ES-I3 (cell line): ENCODE measurements at regions not wholly inside any gene's neighbourhood (a gene's known extent, or its start where the extent isn't known, plus 50 kb on each side); places are given as distances from the start of the nearest gene placed in this dataset.

Source experiments
- H3K36me3 ChIP-seq: 2 replicates; pipeline ENCODE4 v1.6.1; 2013; ENCODE audit warnings: mild to moderate bottlenecking, low read length, control low read depth, moderate library complexity; ENCODE audit not compliant: insufficient read depth
- H3K4me1 ChIP-seq: 2 replicates; pipeline ENCODE4 v1.6.1; 2013; ENCODE audit warnings: mild to moderate bottlenecking, control low read depth, low read length; ENCODE audit not compliant: insufficient read depth
- H3K9ac ChIP-seq: 2 replicates; pipeline ENCODE4 v1.6.1; 2013; ENCODE audit warnings: low read depth, mild to moderate bottlenecking, low read length, moderate library complexity
- H3K9me3 ChIP-seq: 2 replicates; pipeline ENCODE4 v1.6.1; 2013; ENCODE audit warnings: mild to moderate bottlenecking, low read length, moderate library complexity; ENCODE audit not compliant: control insufficient read depth, insufficient read depth

- Histone ChIP-seq H3K36me3 (no peaks in the 10 kb centered on the region), H3K9me3 (no peaks in the 10 kb centered on the region), H3K9ac (no peak overlapping the region), H3K4me1 (no peaks in the 10 kb centered on the region)
Measured at GRCh38 chr3:144241404-144241803, 269.8 kb downstream of the DIPK2A start.

- Histone ChIP-seq H3K4me1 (no peaks in the 10 kb centered on the region), H3K9ac (no peak overlapping the region), H3K9me3 (no peaks in the 10 kb centered on the region), H3K36me3 (no peaks in the 10 kb centered on the region)
Measured at GRCh38 chr3:144242747-144243146, 271.1 kb downstream of the DIPK2A start.

DNA sequence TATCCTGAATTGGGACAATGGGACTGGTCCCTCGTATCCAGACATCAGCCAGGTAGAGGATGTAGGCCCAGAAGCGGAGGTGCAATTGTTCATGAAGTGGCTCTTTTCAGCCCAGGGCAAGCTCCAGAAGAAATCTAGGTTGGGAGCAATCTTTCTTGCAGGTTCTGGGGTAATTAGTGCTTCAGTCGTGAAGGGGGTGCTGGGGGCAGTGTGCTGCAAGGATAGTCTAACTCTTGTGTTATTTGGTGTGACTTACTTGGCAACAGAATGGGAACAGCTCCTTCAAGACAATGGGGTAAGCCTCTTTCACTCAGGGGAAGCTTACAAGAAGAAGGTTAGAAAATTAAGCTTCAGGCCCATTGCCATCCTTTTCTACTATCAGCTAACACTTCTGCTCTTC lies 273.0 kb downstream of the DIPK2A start:
- Histone ChIP-seq H3K4me1 (no peaks in the 10 kb centered on the region), H3K36me3 (no peaks in the 10 kb centered on the region), H3K9me3 (no peaks in the 10 kb centered on the region), H3K9ac (no peak overlapping the region)

DNA sequence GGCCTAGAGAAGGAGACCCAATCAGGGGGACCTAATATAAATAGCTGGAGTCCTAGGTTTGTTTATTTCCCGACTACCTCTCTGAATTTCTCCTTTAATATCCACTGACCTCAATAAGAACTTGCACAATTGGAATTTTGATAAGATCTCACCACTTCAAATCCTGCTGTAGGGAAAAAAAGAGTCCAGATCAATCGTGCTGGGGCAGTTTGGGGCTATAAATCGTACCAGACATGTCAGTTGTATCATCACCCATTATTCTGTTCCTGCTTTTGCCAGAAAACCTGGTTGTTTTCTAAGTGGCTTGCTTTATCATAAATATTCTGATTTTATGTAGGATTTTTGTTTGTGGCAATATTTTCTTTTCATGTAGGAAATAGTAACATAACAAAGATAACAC lies 281.3 kb downstream of the DIPK2A start:
- no peak overlapping the region for H3K9ac ChIP-seq
- H3K4me1 ChIP-seq, result no peaks in the 10 kb centered on the region
- H3K36me3 ChIP-seq, result no peaks in the 10 kb centered on the region
- no peaks in the 10 kb centered on the region for H3K9me3 ChIP-seq

- H3K9ac ChIP-seq, result no peak overlapping the region
Measured at GRCh38 chr3:144257381-144257780, 285.8 kb downstream of the DIPK2A start.

GRCh38 chr3:144259267-144259666 lies 287.6 kb downstream of the DIPK2A start:
- Histone ChIP-seq H3K4me1 (no peaks in the 10 kb centered on the region), H3K9me3 (no peaks in the 10 kb centered on the region), H3K36me3 (no peaks in the 10 kb centered on the region), H3K9ac (no peak overlapping the region)

More at GRCh38 chr3:144257381-144257780, 285.8 kb downstream of the DIPK2A start:
- no peaks in the 10 kb centered on the region for H3K4me1 ChIP-seq
- H3K9me3 ChIP-seq, result no peaks in the 10 kb centered on the region
- H3K36me3 ChIP-seq, result no peaks in the 10 kb centered on the region

DNA sequence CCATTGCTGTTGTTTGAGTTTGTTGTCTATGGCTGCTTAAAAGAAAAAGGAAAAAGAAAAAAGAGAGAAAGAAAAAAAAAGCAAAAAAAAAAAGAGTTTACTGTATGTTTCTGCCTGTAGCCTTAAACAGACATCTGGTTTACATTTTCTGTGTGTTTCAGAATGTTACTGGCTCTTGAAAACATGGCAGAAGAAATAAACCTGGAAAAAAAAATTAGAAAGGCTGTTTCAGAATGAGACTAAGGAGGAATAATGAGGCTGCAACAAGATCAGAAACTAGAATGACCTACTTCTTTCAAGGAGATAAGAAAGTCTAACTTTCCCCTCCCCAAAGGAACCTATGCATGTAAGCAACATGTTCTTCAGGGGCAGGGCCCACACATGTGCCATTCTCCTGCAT lies 292.1 kb downstream of the DIPK2A start:
- Histone ChIP-seq H3K4me1 (no peaks in the 10 kb centered on the region), H3K36me3 (no peaks in the 10 kb centered on the region), H3K9me3 (no peaks in the 10 kb centered on the region), H3K9ac (no peak overlapping the region)

DNA sequence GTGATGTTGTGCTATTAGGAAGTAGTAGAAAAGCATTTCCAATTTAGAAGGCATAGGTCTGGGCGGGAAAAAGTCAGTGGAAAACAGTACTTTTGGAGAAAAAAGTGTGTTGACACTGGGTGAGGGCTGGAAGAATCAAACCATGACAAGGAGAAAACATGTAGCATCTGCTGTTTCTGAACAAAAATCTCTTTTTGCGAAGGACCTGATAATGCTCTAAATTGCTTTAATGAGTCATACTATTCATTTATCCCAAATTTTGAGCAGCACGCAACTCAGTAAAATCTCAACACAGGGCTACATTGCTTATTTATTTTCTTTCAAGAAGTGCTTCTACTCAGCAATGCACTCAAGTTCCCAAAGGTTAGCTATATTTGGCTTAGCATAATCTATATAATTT lies 292.7 kb downstream of the DIPK2A start:
- Histone ChIP-seq H3K4me1 (no peaks in the 10 kb centered on the region), H3K36me3 (no peaks in the 10 kb centered on the region), H3K9ac (no peak overlapping the region), H3K9me3 (no peaks in the 10 kb centered on the region)

GRCh38 chr3:144264794-144265193 lies 293.2 kb downstream of the DIPK2A start:
- no peaks in the 10 kb centered on the region for H3K9me3 ChIP-seq
- H3K36me3 ChIP-seq, result no peaks in the 10 kb centered on the region
- H3K4me1 ChIP-seq, result no peaks in the 10 kb centered on the region
- H3K9ac ChIP-seq, result no peak overlapping the region

- Histone ChIP-seq H3K9ac (no peak overlapping the region), H3K4me1 (no peaks in the 10 kb centered on the region), H3K9me3 (no peaks in the 10 kb centered on the region), H3K36me3 (no peaks in the 10 kb centered on the region)
Measured at GRCh38 chr3:144265542-144266100, 294.0 kb downstream of the DIPK2A start.

DNA sequence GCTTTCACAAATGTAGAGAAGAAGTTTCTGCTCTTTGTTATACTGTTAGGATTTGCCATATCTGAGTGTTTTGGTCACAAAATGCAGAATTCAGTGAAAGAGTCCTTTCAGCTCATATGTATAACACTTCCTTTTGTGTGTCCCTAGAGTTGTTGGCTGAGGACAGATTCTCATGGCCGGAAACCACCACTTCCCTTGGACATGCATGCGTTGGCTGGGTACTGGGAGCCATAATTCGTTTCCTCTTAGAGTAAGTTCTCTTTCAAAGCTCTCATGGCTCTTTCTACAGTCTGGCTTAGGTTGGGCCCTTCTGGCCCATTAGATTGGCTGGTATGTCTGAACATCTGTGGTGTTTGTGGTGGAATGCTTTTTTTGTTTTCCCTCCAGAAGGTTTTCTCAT lies 298.5 kb downstream of the DIPK2A start:
- Histone ChIP-seq H3K9me3 (no peaks in the 10 kb centered on the region), H3K4me1 (no peaks in the 10 kb centered on the region; the same call in 1 of the 2 replicates), H3K9ac (no peak overlapping the region), H3K36me3 (no peaks in the 10 kb centered on the region)

- Histone ChIP-seq H3K9me3 (no peaks in the 10 kb centered on the region), H3K36me3 (no peaks in the 10 kb centered on the region), H3K9ac (no peak overlapping the region), H3K4me1 (no peaks in the 10 kb centered on the region; the same call in 1 of the 2 replicates)
Measured at GRCh38 chr3:144272680-144273079, 301.1 kb downstream of the DIPK2A start.

GRCh38 chr3:144273601-144274000 lies 302.0 kb downstream of the DIPK2A start:
- Histone ChIP-seq H3K9me3 (no peaks in the 10 kb centered on the region), H3K4me1 (no peaks in the 10 kb centered on the region; the same call in 1 of the 2 replicates), H3K36me3 (no peaks in the 10 kb centered on the region), H3K9ac (no peak overlapping the region)

DNA sequence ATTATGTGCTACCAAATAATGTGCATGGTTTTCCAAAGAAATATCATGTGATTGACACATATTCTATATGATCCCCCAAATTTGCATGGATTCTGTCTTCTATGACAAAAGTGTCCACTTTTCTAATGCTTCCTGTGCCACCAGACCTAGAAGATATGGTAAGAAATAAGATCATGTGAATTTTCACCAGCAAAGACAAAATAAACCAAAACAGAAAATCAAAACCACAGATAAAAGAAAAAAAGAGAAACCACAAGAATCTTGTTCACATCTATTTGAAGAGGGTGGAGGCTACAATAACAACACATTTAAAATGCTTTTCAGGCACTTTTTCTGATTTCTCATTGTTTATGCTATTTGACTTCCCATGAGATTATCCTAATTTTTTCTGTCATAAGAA lies 303.4 kb downstream of the DIPK2A start:
- H3K9ac ChIP-seq, result no peak overlapping the region
- no peaks in the 10 kb centered on the region for H3K9me3 ChIP-seq
- H3K4me1 ChIP-seq, result no peaks in the 10 kb centered on the region; the same call in 1 of the 2 replicates
- no peaks in the 10 kb centered on the region for H3K36me3 ChIP-seq

DNA sequence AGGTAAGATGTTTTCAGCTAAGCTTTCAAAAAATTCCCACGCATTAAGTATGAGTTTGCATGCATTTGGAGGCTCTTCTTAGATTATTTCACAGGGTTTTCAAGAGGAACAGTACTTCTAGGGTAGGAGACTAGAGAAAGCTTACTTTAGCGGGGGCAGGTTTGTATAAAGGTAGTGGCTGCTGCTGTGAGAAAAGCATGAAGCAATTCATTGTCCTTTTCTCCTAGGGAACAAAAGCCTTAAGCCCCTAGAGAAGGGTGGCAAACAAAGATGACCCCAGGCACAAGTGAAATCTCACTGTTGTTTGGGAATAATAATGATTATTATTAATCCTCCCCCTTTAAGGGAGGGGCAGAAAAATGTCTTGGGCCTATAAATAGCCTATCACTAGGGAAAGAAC lies 310.7 kb downstream of the DIPK2A start:
- Histone ChIP-seq H3K36me3 (no peaks in the 10 kb centered on the region), H3K9me3 (no peaks in the 10 kb centered on the region), H3K9ac (no peak overlapping the region), H3K4me1 (no peaks in the 10 kb centered on the region)
